GM12875 (cell line): ENCODE measurements at regions not wholly inside any gene's neighbourhood (a gene's known extent, or its start where the extent isn't known, plus 50 kb on each side); places are given as distances from the start of the nearest gene placed in this dataset.
"Not testable (repeated sequence)": the region's sequence is repeated elsewhere in the genome, so short reads cannot be mapped to it uniquely, and the experiment has no call there.

ENCODE experiments used
- H3K4me3 ChIP-seq: one replicate; pipeline ENCODE4 v1.5.1; 2011; ENCODE audit warnings: low read depth, low read length, control low read depth
- CTCF ChIP-seq: IDR thresholded peaks from 2 replicates; pipeline ENCODE4 v1.5.1; 2011; ENCODE audit warnings: low read depth, mild to moderate bottlenecking, control low read depth, inconsistent platforms, low read length, moderate library complexity, borderline replicate concordance; ENCODE audit not compliant: insufficient read depth

- no peak overlapping the region for H3K4me3 ChIP-seq
These were observed 419.7 kb downstream of the CDH10 start for GRCh38 chr5:24225051-24225450.

GRCh38 chr5:24226479-24226878, 418.3 kb downstream of the CDH10 start:
- no peak overlapping the region for H3K4me3 ChIP-seq
- TF ChIP-seq CTCF = no peak

More at GRCh38 chr5:24225051-24225450, 419.7 kb downstream of the CDH10 start:
- TF ChIP-seq CTCF = no peak

GRCh38 chr5:24227881-24228280, 416.9 kb downstream of the CDH10 start:
- not testable (repeated sequence) for H3K4me3 ChIP-seq

GRCh38 chr5:24232041-24232440, 412.7 kb downstream of the CDH10 start:
- H3K4me3 ChIP-seq = no peak overlapping the region
- TF ChIP-seq CTCF = no peak

GRCh38 chr5:24232929-24233498, 411.8 kb downstream of the CDH10 start:
- TF ChIP-seq CTCF = no peak
- no peak overlapping the region for H3K4me3 ChIP-seq

DNA sequence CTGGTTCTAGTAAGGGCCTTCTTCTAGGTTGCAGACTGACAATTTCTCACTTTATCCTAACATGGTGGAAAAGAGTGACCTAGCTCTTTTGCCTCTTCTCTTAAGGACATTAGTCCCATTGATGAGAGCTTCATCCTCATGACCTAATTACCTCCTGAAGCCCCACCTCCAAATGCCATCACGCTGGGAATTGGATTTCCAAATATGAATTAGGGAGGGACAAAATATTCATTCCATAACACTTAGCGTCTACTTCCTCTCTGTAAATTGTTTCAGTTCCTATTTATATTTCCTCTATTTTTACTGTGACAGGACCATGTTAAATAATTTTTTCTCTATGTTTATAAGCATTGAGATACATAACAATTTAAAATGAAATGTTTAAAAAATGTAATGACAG, 408.8 kb downstream of the CDH10 start:
- no peak for TF ChIP-seq CTCF
- no peak overlapping the region for H3K4me3 ChIP-seq

DNA sequence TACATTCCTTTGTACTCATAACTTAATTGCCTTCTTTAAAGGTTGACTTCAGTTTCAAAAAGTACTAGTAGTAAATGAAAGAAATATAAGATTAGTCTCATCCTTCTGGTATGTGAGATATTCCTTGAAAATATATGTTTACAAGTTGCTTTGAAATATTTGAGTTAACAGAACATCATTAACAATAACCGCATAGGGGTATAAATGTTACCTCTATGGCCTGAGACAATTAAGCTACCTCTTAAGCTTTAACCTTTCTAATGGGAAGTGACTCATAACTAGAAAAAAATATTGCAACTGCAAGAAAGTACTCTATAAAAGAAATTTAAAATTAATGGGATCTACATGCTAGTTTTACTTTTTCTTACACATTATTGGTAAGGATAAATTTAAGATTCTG, 399.0 kb downstream of the CDH10 start:
- no peak overlapping the region for H3K4me3 ChIP-seq
- no peak for TF ChIP-seq CTCF

DNA sequence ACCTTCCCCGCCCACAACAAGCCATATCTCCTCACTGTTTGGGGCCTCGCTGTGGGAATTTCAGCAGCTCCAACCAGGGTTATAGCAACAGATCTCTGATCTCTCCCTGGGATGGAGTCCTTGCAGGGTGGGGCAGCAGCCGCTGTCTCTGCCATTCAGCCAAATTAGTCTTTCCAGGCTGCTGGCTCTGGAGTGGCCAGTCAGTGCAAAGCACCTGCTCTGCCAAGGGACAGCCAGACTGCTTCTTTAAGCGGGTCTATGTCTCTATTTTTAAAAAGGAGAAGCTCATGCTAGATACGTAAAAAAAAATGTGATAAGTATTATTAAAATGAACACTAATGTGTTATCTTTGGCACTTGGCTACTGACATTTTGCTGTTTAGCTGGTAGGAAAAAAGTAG, 380.2 kb downstream of the CDH10 start:
- no peak for TF ChIP-seq CTCF
- no peak overlapping the region for H3K4me3 ChIP-seq
